ENCODE measurements at regions not wholly inside any gene's neighbourhood (a gene's known extent, or its start where the extent isn't known, plus 50 kb on each side); places are given as distances from the start of the nearest gene placed in this dataset.

GRCh38 chr18:72630991-72631390 lies 86.8 kb upstream of the CBLN2 start:
- no peaks in the 10 kb centered on the region for H3K36me3 ChIP-seq (ENCODE audit: control insufficient read depth in 2 of 2, extremely low read depth in 1 of 2, insufficient read depth in 2 of 2, low read length in 2 of 2)
- no peak overlapping the region for H3K9ac ChIP-seq (replicated peaks; ENCODE audit: extremely low read depth, insufficient read depth, low read length)
- H3K27ac ChIP-seq (ENCODE audit: insufficient read depth, low read depth, low read length): no peak overlapping the region
- dilution Hi-C loops (cut with MboI; ENCODE audit: extremely low pct_ligation_motif_present, low sequenced_read_pairs) (no loop called here), intact Hi-C loops (cut with micrococcal nuclease) (no loop called here)
- ChIA-PET POLR2A (no interaction called here), CTCF (no interaction called here)
- H2AFZ ChIP-seq (ENCODE audit: low read depth, low read length): no peak overlapping the region
- H3K27me3 ChIP-seq (ENCODE audit: control insufficient read depth in 2 of 2, insufficient read depth in 2 of 2, low read length in 2 of 2): no peaks in the 10 kb centered on the region
- H3K4me3 ChIP-seq (replicated peaks in 1 of 3; ENCODE audit: insufficient read depth in 1 of 3, low read depth in 1 of 3, low read length in 3 of 3): no peak overlapping the region
- H3K9me1 ChIP-seq (replicated peaks; ENCODE audit: control insufficient read depth, extremely low read depth, insufficient read depth, low read length): no peaks in the 10 kb centered on the region
- no peaks in the 10 kb centered on the region for H3K79me2 ChIP-seq (ENCODE audit: control insufficient read depth, insufficient read depth, low read length)
- no peak overlapping the region for H3K4me2 ChIP-seq (ENCODE audit: insufficient read depth, low read length)
- DNase-seq (ENCODE audit: low read depth, low spot score) (no peak), FAIRE-seq (no peak)
- H3K4me1 ChIP-seq (ENCODE audit: control insufficient read depth, extremely low read depth, insufficient read depth, low read length): no peaks in the 10 kb centered on the region
- BruUV-seq (replicated peaks): no TSS peak
- TF ChIP-seq POLR2AphosphoS5 (IDR thresholded peaks at IDR 0.05; ENCODE audit: insufficient read depth, low read depth, low read length) (no peak), MYC (IDR thresholded peaks at IDR 0.05; ENCODE audit: low read depth, low read length) (no peak), JUN (IDR thresholded peaks at IDR 0.05; ENCODE audit: borderline replicate concordance, insufficient read depth, insufficient read length, low read depth) (no peak), CTCF (IDR thresholded peaks at IDR 0.05; ENCODE audit: extremely low read depth in 1 of 2, insufficient read depth in 1 of 2, low read depth in 1 of 2, low read length in 2 of 2) (no peak), EZH2 (IDR thresholded peaks at IDR 0.05; ENCODE audit: borderline replicate concordance, low read depth, low read length, severe bottlenecking) (no peak), POLR2A (IDR thresholded peaks at IDR 0.05; ENCODE audit: low read depth, low read length) (no peak), GATA2 (IDR thresholded peaks at IDR 0.05; ENCODE audit: insufficient read depth, insufficient read length, low read depth, low read length) (no peak), FOS (IDR thresholded peaks at IDR 0.05; ENCODE audit: borderline replicate concordance, insufficient read depth, low read length) (no peak)
- TF ChIP-seq, protein P1, sequence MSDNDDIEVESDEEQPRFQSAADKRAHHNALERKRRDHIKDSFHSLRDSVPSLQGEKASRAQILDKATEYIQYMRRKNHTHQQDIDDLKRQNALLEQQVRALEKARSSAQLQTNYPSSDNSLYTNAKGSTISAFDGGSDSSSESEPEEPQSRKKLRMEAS (IDR thresholded peaks at IDR 0.05; ENCODE audit: insufficient read depth, insufficient read length): no peak
- H4K20me1 ChIP-seq (replicated peaks; ENCODE audit: control insufficient read depth, extremely low read depth, insufficient read depth, low read length): no peaks in the 10 kb centered on the region
- no peaks in the 10 kb centered on the region for H3K9me3 ChIP-seq (replicated peaks; ENCODE audit: control insufficient read depth, insufficient read depth, low read length)

Measured in endothelial cell of umbilical vein (primary cell).